HCT116 (cell line): ENCODE measurements at regions not wholly inside any gene's neighbourhood (a gene's known extent, or its start where the extent isn't known, plus 50 kb on each side); places are given as distances from the start of the nearest gene placed in this dataset.

Source experiments
- ATAC-seq: fragments of 200-7000 bp; cut with Tn5 transposase; 2 replicates; pipeline ENCODE4 v1.9.1; 2020; ENCODE audit warnings: mild to moderate bottlenecking, moderate library complexity
- BruUV-seq: library from RNA; stranded (reverse); fragments of 400-500 nt; replicated peaks from 2 replicates; lab custom pipeline; 2021; lab: Mats Ljungman, UMichigan
- CTCF ChIA-PET: fragments of 300-600 bp; sonication (Branson Sonifier 250); formaldehyde crosslinking; loops from one replicate; lab custom pipeline; 2021; ENCODE audit warnings: antibody characterized with exemption; lab: Charles Lee
- POLR2A ChIA-PET: fragments of 300-600, 350-600 bp; sonication (Branson Sonifier 250); formaldehyde crosslinking; loops from one replicate; lab custom pipeline; 2021; ENCODE audit warnings: antibody characterized with exemption; lab: Charles Lee
- RAD21 ChIA-PET, 2 experiments: fragments of 300-600 bp; sonication (Branson Sonifier 250); formaldehyde crosslinking; loops; one replicate each; lab custom pipeline; 2023; ENCODE audit warnings: low total read pairs in 2 of 2; ENCODE audit not compliant: uncharacterized antibody in 2 of 2, unreplicated experiment in 2 of 2, low non-redundant PET in 1 of 2; lab: Charles Lee
- DNase-seq: peaks from one replicate; pipeline ENCODE4 v3.0.0-alpha.2; 2010; ENCODE audit warnings: low read depth, low spot score
- H2AFZ ChIP-seq: fragments of 200-600 bp; shearing (Covaris generic), sonication (generic); 2 replicates; pipeline ENCODE4 v1.6.1; 2017; ENCODE audit warnings: low read depth, mixed run types, mixed read lengths, antibody characterized with exemption, low read length; ENCODE audit not compliant: poor library complexity, severe bottlenecking
- H3K27ac ChIP-seq: 2 replicates; pipeline ENCODE4 v1.5.1; 2012; ENCODE audit warnings: low read depth, low read length
- H3K27me3 ChIP-seq: fragments of 200-600 bp; sonication (generic); 2 replicates; pipeline ENCODE4 v1.6.1; 2016; ENCODE audit warnings: mixed run types, low read length, mixed read lengths; ENCODE audit not compliant: insufficient read depth
- H3K36me3 ChIP-seq, 2 experiments: fragments of 200-500 bp in 1 of 2; fragments of 200-600 bp in 1 of 2; sonication (Bioruptor generic) in 1 of 2; sonication (generic) in 1 of 2; 2 replicates each; pipeline versions ENCODE4 v1.5.1 to v1.6.1; 2014 to 2016; ENCODE audit warnings: low read length in 2 of 2, inconsistent platforms in 1 of 2, mixed read lengths in 1 of 2, mixed run types in 1 of 2; ENCODE audit not compliant: insufficient read depth in 2 of 2, control insufficient read depth in 1 of 2
- H3K4me1 ChIP-seq, 2 experiments: fragments of 200-600 bp in 1 of 2; sonication (generic) in 1 of 2; 2 replicates each; pipeline versions ENCODE4 v1.5.1 to v1.6.1; 2012 to 2017; ENCODE audit warnings: low read length in 2 of 2, inconsistent platforms in 1 of 2, mild to moderate bottlenecking in 1 of 2, mixed read lengths in 1 of 2, mixed run types in 1 of 2, moderate library complexity in 1 of 2; ENCODE audit not compliant: insufficient read depth in 2 of 2, control insufficient read depth in 1 of 2
- H3K4me2 ChIP-seq: fragments of 200-600 bp; sonication (generic); 2 replicates; pipeline ENCODE4 v1.6.1; 2017; ENCODE audit warnings: mixed run types, low read length, mixed read lengths
- H3K4me3 ChIP-seq, 2 experiments: fragments of 200-600 bp in 1 of 2; sonication (generic) in 1 of 2; replicated peaks in 1 of 2; 2 replicates each; pipeline ENCODE4 v1.5.1; 2011 to 2016; ENCODE audit warnings: low read length in 2 of 2, control low read depth in 1 of 2, low read depth in 1 of 2, mild to moderate bottlenecking in 1 of 2, mixed read lengths in 1 of 2, mixed run types in 1 of 2
- H3K79me2 ChIP-seq: fragments of 200-600 bp; sonication (generic); 2 replicates; pipeline ENCODE4 v1.6.1; 2017; ENCODE audit warnings: mild to moderate bottlenecking, mixed run types, low read length, moderate library complexity, mixed read lengths; ENCODE audit not compliant: insufficient read depth
- H3K9ac ChIP-seq: fragments of 200-600 bp; sonication (generic); 2 replicates; pipeline ENCODE4 v1.6.1; 2016; ENCODE audit warnings: low read length, mixed read lengths
- H3K9me2 ChIP-seq: fragments of 200-600 bp; sonication (generic), shearing (Covaris generic); 2 replicates; pipeline ENCODE4 v1.6.1; 2017; ENCODE audit warnings: mixed run types, mild to moderate bottlenecking, moderate library complexity; ENCODE audit not compliant: insufficient read depth
- H3K9me3 ChIP-seq, 2 experiments: fragments of 200-500 bp in 1 of 2; fragments of 200-600 bp in 1 of 2; sonication (Bioruptor generic) in 1 of 2; sonication (generic) in 1 of 2; 2 replicates each; pipeline ENCODE4 v1.6.1; 2014 to 2017; ENCODE audit warnings: low read length in 2 of 2, mixed read lengths in 2 of 2, inconsistent platforms in 1 of 2, low read depth in 1 of 2, mild to moderate bottlenecking in 1 of 2, mixed run types in 1 of 2, moderate library complexity in 1 of 2; ENCODE audit not compliant: control insufficient read depth in 1 of 2, insufficient read depth in 1 of 2
- H4K20me1 ChIP-seq: fragments of 200-600 bp; sonication (generic), shearing (Covaris generic); 2 replicates; pipeline ENCODE4 v1.6.1; 2017; ENCODE audit warnings: mixed run types, mild to moderate bottlenecking, moderate library complexity; ENCODE audit not compliant: insufficient read depth
- ATF3 ChIP-seq: IDR thresholded peaks from 2 replicates; pipeline ENCODE4 v1.6.1; 2012
- CBX3 ChIP-seq: IDR thresholded peaks from 2 replicates; pipeline ENCODE4 v1.6.1; 2012; ENCODE audit warnings: low read depth
- CEBPB ChIP-seq: IDR thresholded peaks from 2 replicates; pipeline ENCODE4 v1.6.1; 2012; ENCODE audit warnings: low read depth
- CTCF ChIP-seq, 3 experiments: fragments of 200-600 bp in 1 of 3; sonication (generic) in 1 of 3; IDR thresholded peaks in 2 of 3; conservative IDR thresholded peaks in 1 of 3; 2 replicates each; pipeline ENCODE4 v1.5.1; 2012 to 2017; ENCODE audit warnings: low read depth in 2 of 3, low read length in 2 of 3, antibody characterized with exemption in 1 of 3, borderline replicate concordance in 1 of 3, control low read depth in 1 of 3, mild to moderate bottlenecking in 1 of 3, mixed read lengths in 1 of 3, mixed run types in 1 of 3, moderate library complexity in 1 of 3; ENCODE audit not compliant: insufficient read depth in 1 of 3
- ELF1 ChIP-seq: IDR thresholded peaks from 2 replicates; pipeline ENCODE4 v1.6.1; 2012; ENCODE audit warnings: low read depth, borderline replicate concordance
- EZH2 ChIP-seq: fragments of 200-600 bp; sonication (generic); IDR thresholded peaks from 2 replicates; pipeline ENCODE4 v1.6.1; 2017; ENCODE audit warnings: antibody characterized with exemption, mixed run types
- EZH2phosphoT487 ChIP-seq: fragments of 200-600 bp; IDR thresholded peaks from 2 replicates; pipeline ENCODE4 v1.6.1; 2018; ENCODE audit warnings: antibody characterized with exemption, borderline replicate concordance
- JUND ChIP-seq: IDR thresholded peaks from 2 replicates; pipeline ENCODE4 v1.6.1; 2012
- MAX ChIP-seq: IDR thresholded peaks from 2 replicates; pipeline ENCODE4 v1.6.1; 2012
- POLR2A ChIP-seq: IDR thresholded peaks from 2 replicates; pipeline ENCODE4 v1.7.0; 2011; ENCODE audit warnings: borderline replicate concordance; ENCODE audit not compliant: insufficient read depth, insufficient read length; ENCODE audit errors: extremely low read depth
- POLR2AphosphoS5 ChIP-seq: IDR thresholded peaks from 2 replicates; pipeline ENCODE4 v1.6.1; 2011; ENCODE audit warnings: mild to moderate bottlenecking, low read depth, low read length, moderate library complexity
- SP1 ChIP-seq: IDR thresholded peaks from 2 replicates; pipeline ENCODE4 v1.6.1; 2012; ENCODE audit warnings: low read depth
- TCF7L2 ChIP-seq: IDR thresholded peaks from 2 replicates; pipeline ENCODE4 v1.7.0; 2011; ENCODE audit warnings: borderline replicate concordance, inconsistent platforms; ENCODE audit not compliant: insufficient read depth, insufficient read length; ENCODE audit errors: extremely low read depth
- YY1 ChIP-seq: IDR thresholded peaks from 2 replicates; pipeline ENCODE4 v1.6.1; 2011; ENCODE audit warnings: low read length, low read depth, moderate library complexity, mild to moderate bottlenecking; ENCODE audit not compliant: insufficient replicate concordance; ENCODE audit errors: extremely low read depth
- ZFX ChIP-seq: fragments of 450-650 bp; IDR thresholded peaks from 2 replicates; pipeline ENCODE4 v1.6.1; 2017
- intact Hi-C: fragments of 100-400 bp; cut with micrococcal nuclease; formaldehyde crosslinking; loops from 2 replicates; pipeline ENCODE4 v1.10.0; 2022

DNA sequence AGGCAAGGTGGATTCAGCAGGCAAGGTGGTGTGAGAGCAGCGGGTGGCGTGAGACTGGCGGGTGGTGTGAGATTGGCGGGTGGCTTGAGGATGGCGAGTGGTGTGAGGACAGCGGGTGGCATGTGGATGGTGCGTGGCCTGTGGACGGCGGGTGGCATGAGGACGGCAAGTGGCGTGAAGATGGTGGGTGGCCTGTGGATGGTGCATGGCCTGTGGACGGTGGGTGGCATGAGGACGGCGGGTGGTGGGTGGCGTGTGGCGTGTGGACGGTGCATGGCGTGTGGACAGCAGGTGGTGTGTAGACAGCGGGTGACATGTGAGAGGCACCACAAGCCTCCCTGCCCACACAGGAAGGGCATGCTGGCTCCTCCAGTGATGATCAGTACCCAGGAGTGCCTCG is 186.9 kb upstream of the SALL3 start:
- H2AFZ ChIP-seq, result no peak overlapping the region
- no peaks in the 10 kb centered on the region for H4K20me1 ChIP-seq
- BruUV-seq, result no TSS peak
- POLR2A ChIA-PET, result no interaction called here
- RAD21 ChIA-PET, result no interaction called here
- H3K36me3 ChIP-seq, result no peaks in the 10 kb centered on the region
- ATAC-seq (no peak), DNase-seq (no peak)
- no peak overlapping the region for H3K4me3 ChIP-seq
- intact Hi-C loops, result no loop called here
- peaks cover 0 to 5% of the 10 kb centered on the region in 2 experiments; a peak in 2 of 4 replicates for H3K4me1 ChIP-seq
- CTCF ChIA-PET, result no interaction called here
- H3K9me2 ChIP-seq, result no peaks in the 10 kb centered on the region
- no peaks in the 10 kb centered on the region for H3K79me2 ChIP-seq
- H3K27me3 ChIP-seq, result peaks cover 21% of the 10 kb centered on the region
- H3K27ac ChIP-seq, result no peak overlapping the region
- no peaks in the 10 kb centered on the region for H3K9me3 ChIP-seq
- no peak overlapping the region for H3K4me2 ChIP-seq
- H3K9ac ChIP-seq, result no peak overlapping the region
- no peak for TF ChIP-seq CTCF (IDR thresholded peaks at IDR 0.05 in 2 of 3, conservative IDR thresholded peaks at IDR 0.05 in 1 of 3; ENCODE audit: borderline replicate concordance in 1 of 3, insufficient read depth in 1 of 3, low read depth in 2 of 3, low read length in 2 of 3)
- TF ChIP-seq JUND, result no peak
- no peak for TF ChIP-seq POLR2A
- TF ChIP-seq YY1, result no peak
- TF ChIP-seq SP1, result no peak
- TF ChIP-seq TCF7L2, result no peak
- no peak for TF ChIP-seq MAX
- TF ChIP-seq CBX3, result no peak
- TF ChIP-seq POLR2AphosphoS5, result no peak
- TF ChIP-seq CEBPB, result no peak
- TF ChIP-seq EZH2, result no peak
- no peak for TF ChIP-seq ELF1
- TF ChIP-seq ATF3, result no peak
- no peak for TF ChIP-seq ZFX
- TF ChIP-seq EZH2phosphoT487, result no peak
